Fibroblast of villous mesenchyme (primary cell): ENCODE measurements at regions not wholly inside any gene's neighbourhood (a gene's known extent, or its start where the extent isn't known, plus 50 kb on each side); places are given as distances from the start of the nearest gene placed in this dataset.

Experiments
- DNase-seq: peaks from one replicate; pipeline ENCODE4 v3.0.0-alpha.2; 2010; ENCODE audit warnings: low read depth
- H3K4me3 ChIP-seq: 2 replicates; pipeline ENCODE4 v1.5.1; 2011; ENCODE audit warnings: low read depth, mild to moderate bottlenecking, low read length
- CTCF ChIP-seq: IDR thresholded peaks from 2 replicates; pipeline ENCODE4 v1.5.1; 2012; ENCODE audit warnings: low read depth, mild to moderate bottlenecking, low read length; ENCODE audit not compliant: insufficient read depth

DNA sequence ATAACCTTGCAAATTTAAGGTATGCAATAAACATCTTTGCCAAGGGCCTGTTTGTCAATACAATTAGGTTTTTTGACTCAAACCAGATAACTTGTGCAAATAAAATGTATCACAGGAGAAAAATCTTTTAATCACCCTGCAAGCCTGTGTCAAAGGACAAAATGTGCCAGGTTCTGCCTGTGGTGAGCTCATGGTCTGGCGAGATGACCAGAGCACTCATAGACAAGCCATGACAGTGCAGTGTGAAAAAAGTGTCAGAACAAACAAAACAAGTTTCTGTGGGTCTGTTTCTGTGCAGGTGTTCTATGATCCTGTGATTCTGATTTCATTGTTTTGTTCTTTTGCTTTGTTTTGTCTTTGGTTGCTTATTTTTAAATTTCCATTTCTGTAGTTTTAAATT lies 847.2 kb downstream of the VRK1 start:
- no peak for DNase-seq
- no peak for TF ChIP-seq CTCF
- H3K4me3 ChIP-seq = no peak overlapping the region

- no peak for TF ChIP-seq CTCF
- H3K4me3 ChIP-seq = no peak overlapping the region
- DNase-seq = no peak
Observed at GRCh38 chr14:97649752-97650151, 852.6 kb downstream of the VRK1 start.

- no peak for TF ChIP-seq CTCF
Observed at GRCh38 chr14:97655169-97655948, 858.2 kb downstream of the VRK1 start.

DNA sequence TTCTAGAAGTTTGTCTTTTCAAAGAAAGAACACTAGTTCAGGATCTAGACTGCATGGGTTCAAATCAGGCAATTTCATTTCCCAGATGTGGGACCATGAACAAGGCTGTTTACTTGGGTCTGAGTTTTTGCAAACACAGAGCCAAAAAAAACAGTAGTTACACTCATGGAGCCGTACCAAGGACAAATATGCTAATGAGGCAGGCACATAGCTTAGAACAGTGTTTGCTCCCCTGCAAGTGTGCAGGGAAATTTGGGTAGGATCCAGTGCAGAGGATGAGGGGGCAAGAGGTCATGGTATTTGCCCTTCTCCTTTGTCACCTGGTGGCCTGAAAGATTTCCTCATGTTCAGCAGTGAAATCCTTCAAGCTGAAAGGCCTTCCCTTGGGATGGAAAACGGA lies 860.4 kb downstream of the VRK1 start:
- no peak overlapping the region for H3K4me3 ChIP-seq
- no peak for TF ChIP-seq CTCF
- DNase-seq = no peak

More at GRCh38 chr14:97655169-97655948, 858.2 kb downstream of the VRK1 start:
- DNase-seq = no peak
- H3K4me3 ChIP-seq = no peak overlapping the region

GRCh38 chr14:97687944-97688630 lies 890.9 kb downstream of the VRK1 start:
- no peak for DNase-seq
- no peak overlapping the region for H3K4me3 ChIP-seq
- TF ChIP-seq CTCF = no peak

- peak; percentile 6 for DNase-seq
- no peak for TF ChIP-seq CTCF
- H3K4me3 ChIP-seq = no peak overlapping the region
Observed at GRCh38 chr14:97688631-97689336, 891.6 kb downstream of the VRK1 start.
